K562 (cell line): ENCODE measurements at regions not wholly inside any gene's neighbourhood (a gene's known extent, or its start where the extent isn't known, plus 50 kb on each side); places are given as distances from the start of the nearest gene placed in this dataset.

ENCODE experiments used
- ATAC-seq: fragments of 200-7000 bp; cut with Tn5 transposase; 3 replicates; pipeline ENCODE4 v1.9.1; 2020; ENCODE audit warnings: moderate library complexity
- BruUV-seq: library from RNA; stranded (reverse); fragments of 400-500 nt; replicated peaks from 2 replicates; lab custom pipeline; 2021; lab: Mats Ljungman, UMichigan
- CTCF ChIA-PET: fragments of 300-600 bp; formaldehyde crosslinking; extraction: SDS; loops from one replicate; lab custom pipeline; 2021; ENCODE audit warnings: low intra/inter-chr PET ratio; lab: Yijun Ruan, JAX
- POLR2A ChIA-PET: fragments of 300-600, 350-650 bp; sonication (Branson Sonifier 250); formaldehyde crosslinking; extraction: SDS; loops from one replicate; lab custom pipeline; 2021; ENCODE audit warnings: antibody characterized with exemption, inconsistent platforms; lab: Yijun Ruan, JAX
- DNase-seq, 4 experiments: peaks; one replicate each; pipeline versions ENCODE4 v3.0.0 to v3.0.0-alpha.2; 2011 to 2018; ENCODE audit warnings: low spot score in 3 of 4, mixed read lengths in 3 of 4; ENCODE audit errors: extremely low read depth in 1 of 4
- FAIRE-seq: peaks from 2 replicates; lab custom pipeline; 2011; peaks lifted over from hg19 to GRCh38; lab: Jason Lieb, UNC
- H2AFZ ChIP-seq: 2 replicates; pipeline ENCODE4 v1.6.0; 2011; ENCODE audit warnings: low read depth, low read length, control low read depth, inconsistent platforms
- H3K27ac ChIP-seq: fragments of 200-600 bp; 3 replicates; pipeline ENCODE4 v1.8.0; 2011; ENCODE audit warnings: low read depth, mild to moderate bottlenecking, control low read depth, inconsistent platforms, low read length, moderate library complexity, mixed read lengths; ENCODE audit errors: extremely low read depth
- H3K27me3 ChIP-seq, 2 experiments: fragments of 300-600 bp in 1 of 2; 2 replicates in 1 of 2; 3 replicates in 1 of 2; pipeline versions ENCODE4 v1.6.0 to v1.8.0; 2011; ENCODE audit warnings: inconsistent platforms in 2 of 2, low read length in 2 of 2, mild to moderate bottlenecking in 1 of 2, mixed read lengths in 1 of 2, moderate library complexity in 1 of 2; ENCODE audit not compliant: control insufficient read depth in 2 of 2, insufficient read depth in 2 of 2
- H3K36me3 ChIP-seq: fragments of 300-600 bp; 3 replicates; pipeline ENCODE4 v1.8.0; 2011; ENCODE audit warnings: mild to moderate bottlenecking, low read length, inconsistent platforms; ENCODE audit not compliant: control insufficient read depth, insufficient read depth
- H3K4me1 ChIP-seq, 2 experiments: fragments of 200-600 bp in 1 of 2; replicated peaks in 1 of 2; 2 replicates in 1 of 2; 3 replicates in 1 of 2; pipeline versions ENCODE4 v1.5.1 to v1.8.0; 2011; ENCODE audit warnings: inconsistent platforms in 2 of 2, low read length in 2 of 2, mild to moderate bottlenecking in 1 of 2, mixed read lengths in 1 of 2, moderate library complexity in 1 of 2; ENCODE audit not compliant: control insufficient read depth in 2 of 2, insufficient read depth in 2 of 2
- H3K4me2 ChIP-seq: 2 replicates; pipeline ENCODE4 v1.6.1; 2011; ENCODE audit warnings: low read length, control low read depth, inconsistent platforms, mixed read lengths; ENCODE audit not compliant: insufficient read depth
- H3K4me3 ChIP-seq: fragments of 200-600 bp; sonication (generic), shearing (Covaris generic); 2 replicates; pipeline ENCODE4 v1.5.1; 2016; ENCODE audit warnings: control low read depth, inconsistent platforms
- H3K79me2 ChIP-seq: fragments of 200-600 bp; 3 replicates; pipeline ENCODE4 v1.8.0; 2011; ENCODE audit warnings: low read length, inconsistent platforms; ENCODE audit not compliant: control insufficient read depth, insufficient read depth
- H3K9ac ChIP-seq, 2 experiments: 2 replicates each; pipeline versions ENCODE4 v1.6.0 to v1.6.1; 2011; ENCODE audit warnings: low read depth in 2 of 2, low read length in 2 of 2, control low read depth in 1 of 2, inconsistent platforms in 1 of 2, mild to moderate bottlenecking in 1 of 2, mixed read lengths in 1 of 2; ENCODE audit not compliant: insufficient read depth in 1 of 2
- H3K9me1 ChIP-seq: one replicate; pipeline ENCODE4 v1.6.0; 2011; ENCODE audit warnings: inconsistent platforms, mild to moderate bottlenecking, low read length, moderate library complexity; ENCODE audit not compliant: control insufficient read depth, insufficient read depth
- H3K9me3 ChIP-seq: replicated peaks from 2 replicates; pipeline ENCODE4 v1.5.1; 2011; ENCODE audit warnings: low read depth, low read length, inconsistent platforms; ENCODE audit not compliant: control insufficient read depth, insufficient read depth
- H4K20me1 ChIP-seq: replicated peaks from 2 replicates; pipeline ENCODE4 v1.6.1; 2011; ENCODE audit warnings: low read length, inconsistent platforms, mixed read lengths; ENCODE audit not compliant: control insufficient read depth, insufficient read depth
- C11orf30 ChIP-seq: fragments of 450-650 bp; IDR thresholded peaks from 2 replicates; pipeline ENCODE4 v1.6.1; 2016; ENCODE audit warnings: low read depth, mild to moderate bottlenecking
- CHD2 ChIP-seq: IDR thresholded peaks from 2 replicates; pipeline ENCODE4 v1.6.1; 2011; ENCODE audit warnings: low read depth, low read length
- FOXA3 ChIP-seq, 2 experiments: fragments of 450-650 bp in 1 of 2; sonication (generic) in 1 of 2; formaldehyde crosslinking; IDR thresholded peaks in 1 of 2; conservative IDR thresholded peaks in 1 of 2; 2 replicates each; pipeline versions ENCODE4 v1.4.0 to v1.8.0; 2020 to 2022; ENCODE audit warnings: mild to moderate bottlenecking in 2 of 2, missing genetic modification reagents in 1 of 2
- GTF2E2 ChIP-seq: fragments of 200-800 bp; sonication (Bioruptor generic); IDR thresholded peaks from 2 replicates; pipeline ENCODE4 v1.6.1; 2016; ENCODE audit warnings: missing genetic modification characterization, missing compliant biosample characterization
- MAFG ChIP-seq: fragments of 450-650 bp; conservative IDR thresholded peaks from 2 replicates; pipeline ENCODE4 v1.6.1; 2016; ENCODE audit warnings: missing genetic modification characterization, missing compliant biosample characterization
- MCM3 ChIP-seq: fragments of 450-650 bp; IDR thresholded peaks from 2 replicates; pipeline ENCODE4 v1.6.1; 2016
- NR2F6 ChIP-seq: fragments of 450-650 bp; formaldehyde crosslinking; IDR thresholded peaks from 2 replicates; pipeline ENCODE4 v1.4.0; 2020; ENCODE audit warnings: mild to moderate bottlenecking
- PML ChIP-seq: IDR thresholded peaks from 2 replicates; pipeline ENCODE4 v1.6.1; 2012; ENCODE audit warnings: low read length, inconsistent platforms
- THAP12 ChIP-seq: fragments of 250-450 bp; sonication (Bioruptor Pico); IDR thresholded peaks from 2 replicates; pipeline ENCODE4 v1.9.0; 2021; ENCODE audit warnings: mild to moderate bottlenecking, inconsistent platforms
- THAP7 ChIP-seq: fragments of 250-450 bp; sonication (Bioruptor Pico); IDR thresholded peaks from 2 replicates; pipeline ENCODE4 v1.5.0; 2021
- ZMIZ1 ChIP-seq, 2 experiments: fragments of 150-350 bp in 1 of 2; IDR thresholded peaks; 2 replicates each; pipeline ENCODE4 v1.6.1; 2012 to 2016; ENCODE audit warnings: low read depth in 2 of 2, low read length in 2 of 2, mild to moderate bottlenecking in 1 of 2, moderate library complexity in 1 of 2
- ZNF316 ChIP-seq: fragments of 450-650 bp; IDR thresholded peaks from 2 replicates; pipeline ENCODE4 v1.6.1; 2016
- ZNF592 ChIP-seq: fragments of 450-650 bp; IDR thresholded peaks from 2 replicates; pipeline ENCODE4 v1.6.1; 2017; ENCODE audit warnings: antibody characterized with exemption, mild to moderate bottlenecking
- WGBS: fragments of 100-300 bp; shearing (Covaris generic); methylation state at CpG from one replicate; pipeline ENCODE4 v1.1.6; 2016; ENCODE audit warnings: low coverage, mixed read lengths; ENCODE audit not compliant: insufficient coverage; ENCODE audit errors: missing lambda C conversion rate; 5-methylcytosine and 5-hydroxymethylcytosine counted together
- in situ Hi-C: fragments of 300-500 bp; cut with MboI; formaldehyde crosslinking; loops from 4 replicates; pipeline ENCODE4 v1.15.0; 2018; ENCODE audit warnings: inconsistent platforms, mixed read lengths
- intact Hi-C: fragments of 100-400 bp; cut with micrococcal nuclease; formaldehyde crosslinking; loops from 2 replicates; pipeline ENCODE4 v1.14.2; 2022

- POLR2A ChIA-PET = no interaction called here
- H4K20me1 ChIP-seq = no peaks in the 10 kb centered on the region
- BruUV-seq = no TSS peak
- H2AFZ ChIP-seq = no peak overlapping the region
- H3K9me3 ChIP-seq = no peaks in the 10 kb centered on the region
- H3K4me3 ChIP-seq = no peak overlapping the region
- H3K79me2 ChIP-seq = no peaks in the 10 kb centered on the region
- in situ Hi-C loops = no loop called here
- H3K4me2 ChIP-seq = no peak overlapping the region
- ATAC-seq (no peak), DNase-seq (no peak), FAIRE-seq (no peak)
- WGBS = under 1% methylated on average over 16 of the region's 16 CpGs
- no peaks in the 10 kb centered on the region for H3K4me1 ChIP-seq
- no peaks in the 10 kb centered on the region for H3K27me3 ChIP-seq
- H3K36me3 ChIP-seq = no peaks in the 10 kb centered on the region
- H3K27ac ChIP-seq = no peak overlapping the region
- H3K9ac ChIP-seq = no peak overlapping the region
- intact Hi-C loops = no loop called here
- CTCF ChIA-PET = no interaction called here
- H3K9me1 ChIP-seq = no peaks in the 10 kb centered on the region
- no peak for TF ChIP-seq NR2F6 (CRISPR knock-in tag)
- TF ChIP-seq FOXA3 (CRISPR knock-in tag; conservative IDR thresholded peaks at IDR 0.05 in 1 of 2, IDR thresholded peaks at IDR 0.05 in 1 of 2) = no peak
- no peak for TF ChIP-seq THAP7 (CRISPR knock-in tag)
- TF ChIP-seq ZNF316 = peak; percentile 47; the same call in 1 of the 2 replicates
- TF ChIP-seq MAFG = peak; percentile 43; the same call in 1 of the 2 replicates
- no peak for TF ChIP-seq PML
- TF ChIP-seq THAP12 (CRISPR knock-in tag) = no peak
- no peak for TF ChIP-seq ZMIZ1 (IDR thresholded peaks at IDR 0.05; ENCODE audit: low read depth in 2 of 2, low read length in 2 of 2)
- no peak for TF ChIP-seq MCM3
- no peak for TF ChIP-seq GTF2E2 (tag)
- no peak for TF ChIP-seq CHD2
- TF ChIP-seq C11orf30 = peak; percentile 30
- TF ChIP-seq ZNF592 = no peak
Observed at GRCh38 chr5:60487885-60488442, 212.0 kb downstream of the DEPDC1B start.
